Ascending aorta (tissue), 2 donors: ENCODE measurements at regions not wholly inside any gene's neighbourhood (a gene's known extent, or its start where the extent isn't known, plus 50 kb on each side); places are given as distances from the start of the nearest gene placed in this dataset.

ENCODE experiments used
- DNase-seq, 2 donors: peaks; one replicate each; pipeline ENCODE4 v3.0.0-alpha.2; 2019; ENCODE audit warnings: low spot score in 2 of 2
- H3K27ac ChIP-seq, 2 donors: fragments of 200-600 bp; sonication (generic); one replicate each; pipeline ENCODE4 v1.5.1; 2016 to 2017; ENCODE audit warnings: mild to moderate bottlenecking in 1 of 2
- H3K27me3 ChIP-seq: fragments of 200-600 bp; sonication (generic); one replicate; pipeline ENCODE4 v1.5.1; 2017
- H3K36me3 ChIP-seq, 2 donors: fragments of 200-600 bp; sonication (generic); one replicate each; pipeline ENCODE4 v1.5.1; 2016
- H3K4me1 ChIP-seq, 2 donors: fragments of 200-600 bp; sonication (generic); one replicate each; pipeline ENCODE4 v1.5.1; 2016 to 2017; ENCODE audit warnings: mild to moderate bottlenecking in 1 of 2
- H3K4me3 ChIP-seq, 2 donors: fragments of 200-600 bp; sonication (generic); one replicate each; pipeline ENCODE4 v1.5.1; 2016 to 2017; ENCODE audit warnings: mild to moderate bottlenecking in 1 of 2
- H3K9me3 ChIP-seq, 2 donors: fragments of 200-600 bp; sonication (generic); one replicate each; pipeline ENCODE4 v1.5.1; 2016
- CTCF ChIP-seq, 3 experiments: fragments of 200-600 bp in 2 of 3; fragments of 450-650 bp in 1 of 3; sonication (generic) in 2 of 3; IDR thresholded peaks; one replicate each; pipeline ENCODE4 v1.5.1; 2016 to 2019; ENCODE audit warnings: antibody characterized with exemption in 3 of 3, mild to moderate bottlenecking in 1 of 3, moderate library complexity in 1 of 3
- intact Hi-C: fragments of 100-400 bp; cut with DNase I; formaldehyde crosslinking; loops from one replicate; pipeline ENCODE4 v1.15.1; 2023

DNA sequence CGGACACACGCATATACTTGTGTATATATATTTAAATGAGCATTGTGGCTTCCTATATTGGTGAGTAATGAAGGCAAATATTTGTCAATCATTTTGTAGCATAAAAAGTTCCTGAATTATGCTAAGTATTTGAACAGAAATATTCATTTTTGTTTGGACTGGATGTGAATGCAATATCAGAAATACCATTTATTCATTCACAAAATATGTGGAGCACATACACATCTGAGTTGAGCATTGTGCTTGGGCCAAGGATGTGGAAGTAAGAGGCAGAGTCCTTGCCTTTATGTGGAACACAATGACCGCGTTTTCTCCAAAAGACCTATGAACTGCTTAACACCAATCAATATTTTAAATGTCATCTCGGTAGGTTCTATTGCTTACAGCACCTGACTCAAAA, 1086.5 kb downstream of the NR2F1-AS1 start:
- no peaks in the 10 kb centered on the region for H3K9me3 ChIP-seq
- no peak for TF ChIP-seq CTCF (IDR thresholded peaks at IDR 0.05)

GRCh38 chr5:92492908-92493307, 1088.1 kb downstream of the NR2F1-AS1 start:
- no peak for TF ChIP-seq CTCF (IDR thresholded peaks at IDR 0.05)
- H3K27me3 ChIP-seq = no peaks in the 10 kb centered on the region
- H3K9me3 ChIP-seq = no peaks in the 10 kb centered on the region
- H3K36me3 ChIP-seq = no peaks in the 10 kb centered on the region
- H3K4me3 ChIP-seq = no peak overlapping the region
- no peak overlapping the region for H3K27ac ChIP-seq
- no peaks in the 10 kb centered on the region for H3K4me1 ChIP-seq
- intact Hi-C loops = no loop called here
- DNase-seq = no peak

More for the DNA sequence above, 1086.5 kb downstream of the NR2F1-AS1 start:
- intact Hi-C loops = no loop called here
- no peaks in the 10 kb centered on the region for H3K36me3 ChIP-seq
- no peak overlapping the region for H3K4me3 ChIP-seq
- no peaks in the 10 kb centered on the region for H3K4me1 ChIP-seq
- H3K27me3 ChIP-seq = no peaks in the 10 kb centered on the region
- no peak overlapping the region for H3K27ac ChIP-seq
- no peak for DNase-seq

GRCh38 chr5:92484484-92484883, 1096.5 kb downstream of the NR2F1-AS1 start:
- no peaks in the 10 kb centered on the region for H3K36me3 ChIP-seq
- H3K27ac ChIP-seq = no peak overlapping the region
- no peaks in the 10 kb centered on the region for H3K9me3 ChIP-seq
- no peak for DNase-seq
- no peak overlapping the region for H3K4me3 ChIP-seq
- intact Hi-C loops = no loop called here
- H3K27me3 ChIP-seq = no peaks in the 10 kb centered on the region
- no peak for TF ChIP-seq CTCF (IDR thresholded peaks at IDR 0.05)
- no peaks in the 10 kb centered on the region for H3K4me1 ChIP-seq

- TF ChIP-seq CTCF (IDR thresholded peaks at IDR 0.05) = no peak
- H3K36me3 ChIP-seq = no peaks in the 10 kb centered on the region
- H3K9me3 ChIP-seq = peaks cover 0 to 14% of the 10 kb centered on the region in 2 donors
- H3K27me3 ChIP-seq = no peaks in the 10 kb centered on the region
- no peaks in the 10 kb centered on the region for H3K4me1 ChIP-seq
- no peak overlapping the region for H3K27ac ChIP-seq
- DNase-seq = no peak
- H3K4me3 ChIP-seq = no peak overlapping the region
- intact Hi-C loops = no loop called here
Observed at GRCh38 chr5:92472981-92473566, 1090.0 kb upstream of the ARRDC3 start.

DNA sequence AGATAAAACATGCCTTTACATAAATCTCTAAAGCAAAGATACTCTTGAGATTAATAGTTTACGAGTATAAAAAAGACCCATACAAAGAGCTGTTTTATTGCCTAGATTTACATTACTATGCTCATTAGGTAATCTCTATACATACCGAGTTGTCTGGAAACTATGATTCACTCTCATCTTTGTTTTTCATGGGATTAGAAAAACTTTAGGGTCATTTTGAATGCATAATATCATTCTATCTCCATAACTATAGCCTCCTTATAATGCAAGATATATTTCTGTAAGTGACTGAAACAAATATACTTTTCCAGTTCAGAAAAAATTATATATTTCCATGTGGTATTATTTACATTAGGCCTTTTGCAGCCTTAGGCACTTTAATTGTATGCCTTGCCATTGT, 1088.7 kb upstream of the ARRDC3 start:
- no peak overlapping the region for H3K27ac ChIP-seq
- no peaks in the 10 kb centered on the region for H3K36me3 ChIP-seq
- H3K4me3 ChIP-seq = no peak overlapping the region
- H3K4me1 ChIP-seq = no peaks in the 10 kb centered on the region
- no peaks in the 10 kb centered on the region for H3K27me3 ChIP-seq
- TF ChIP-seq CTCF (IDR thresholded peaks at IDR 0.05) = no peak
- DNase-seq = no peak
- intact Hi-C loops = no loop called here
- peaks cover 0 to 14% of the 10 kb centered on the region in 2 donors for H3K9me3 ChIP-seq

- TF ChIP-seq CTCF (IDR thresholded peaks at IDR 0.05) = no peak
- DNase-seq = no peak
- H3K36me3 ChIP-seq = no peaks in the 10 kb centered on the region
Observed at GRCh38 chr5:92470770-92471169, 1087.7 kb upstream of the ARRDC3 start.

More at GRCh38 chr5:92470770-92471169, 1087.7 kb upstream of the ARRDC3 start:
- intact Hi-C loops = no loop called here
- H3K9me3 ChIP-seq = peaks cover 0 to 14% of the 10 kb centered on the region in 2 donors
- no peak overlapping the region for H3K27ac ChIP-seq
- no peaks in the 10 kb centered on the region for H3K4me1 ChIP-seq
- H3K4me3 ChIP-seq = no peak overlapping the region
- no peaks in the 10 kb centered on the region for H3K27me3 ChIP-seq
